Hematopoietic multipotent progenitor cell treated with erythropoietin and hydrocortisone succinate and interleukin-3 and kit ligand, for 17 days (in vitro differentiated cells): ENCODE measurements at regions not wholly inside any gene's neighbourhood (a gene's known extent, or its start where the extent isn't known, plus 50 kb on each side); places are given as distances from the start of the nearest gene placed in this dataset.

ENCODE experiments used
- DNase-seq: peaks from one replicate; pipeline ENCODE4 v3.0.0-alpha.2; 2015; ENCODE audit warnings: low spot score

- DNase-seq: no peak
Observed at GRCh38 chr2:38509947-38510326, 92.8 kb downstream of the HNRNPLL start.

DNA sequence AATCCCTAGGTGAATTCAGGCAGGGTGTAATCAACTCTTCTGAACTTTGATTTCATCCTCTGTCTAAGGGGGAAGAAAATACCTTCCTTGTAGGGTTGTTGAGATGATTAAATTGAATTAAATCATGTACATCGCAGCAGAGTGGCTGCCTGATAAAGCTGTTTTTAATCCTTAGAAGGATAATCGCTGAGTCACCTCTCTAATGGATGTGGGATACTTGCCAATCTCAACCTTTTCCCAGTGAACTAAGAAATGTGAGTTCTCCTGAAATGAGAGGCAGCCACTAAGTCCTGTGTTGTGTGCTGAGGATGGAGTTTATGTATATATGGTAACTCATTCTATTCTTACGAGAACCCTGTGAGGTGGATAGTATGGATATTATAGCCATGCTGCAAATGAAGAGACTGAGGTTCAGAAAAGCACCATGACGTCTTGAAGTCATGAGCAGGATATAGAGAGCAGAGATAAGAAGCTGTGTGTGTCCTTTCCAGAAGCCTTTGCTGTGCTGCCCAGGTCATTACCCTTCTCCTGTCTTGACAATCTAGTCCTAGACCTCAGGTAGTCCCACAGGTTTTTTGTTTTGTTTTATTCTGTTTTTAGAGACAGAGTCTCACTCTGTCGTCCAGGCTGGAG, 93.3 kb downstream of the HNRNPLL start:
- DNase-seq: peak; percentile 64

DNA sequence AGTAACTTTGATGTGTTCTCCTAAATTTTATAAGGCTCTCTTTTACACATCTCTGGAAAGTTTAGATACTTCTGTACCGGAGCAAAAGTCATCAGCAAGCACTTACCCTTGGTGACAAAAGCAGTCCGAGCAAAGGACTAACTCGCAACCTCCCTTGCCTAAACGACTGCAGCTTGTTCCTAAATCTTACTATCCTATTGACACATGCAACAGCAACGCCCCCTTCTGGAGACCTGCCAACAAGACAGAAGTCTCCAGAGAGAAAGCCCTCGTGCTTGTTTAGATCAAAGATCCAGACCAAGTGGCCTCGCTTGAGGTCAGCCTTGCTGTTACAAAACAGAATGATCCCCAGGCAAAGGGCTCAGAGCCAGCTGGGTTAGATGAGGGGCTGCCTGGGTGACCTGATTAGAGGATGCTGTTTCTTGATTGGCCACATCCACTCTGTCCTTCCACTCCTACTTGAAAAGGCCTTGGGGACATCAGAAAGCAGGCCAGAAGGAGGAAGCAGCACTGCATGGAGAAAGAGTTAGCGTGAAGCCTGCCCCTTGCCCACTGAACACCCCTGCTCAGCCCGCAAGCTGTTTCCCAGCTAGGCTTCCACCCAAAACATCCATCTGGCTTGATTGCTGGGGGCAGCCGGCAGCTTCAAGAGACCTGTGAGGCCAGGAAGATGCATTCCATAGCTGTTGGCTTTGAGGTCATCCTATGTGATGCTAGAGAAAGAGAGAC, 94.3 kb downstream of the HNRNPLL start:
- DNase-seq: peak; percentile 87

- DNase-seq: no peak
Observed at GRCh38 chr2:38507712-38508111, 95.0 kb downstream of the HNRNPLL start.

DNA sequence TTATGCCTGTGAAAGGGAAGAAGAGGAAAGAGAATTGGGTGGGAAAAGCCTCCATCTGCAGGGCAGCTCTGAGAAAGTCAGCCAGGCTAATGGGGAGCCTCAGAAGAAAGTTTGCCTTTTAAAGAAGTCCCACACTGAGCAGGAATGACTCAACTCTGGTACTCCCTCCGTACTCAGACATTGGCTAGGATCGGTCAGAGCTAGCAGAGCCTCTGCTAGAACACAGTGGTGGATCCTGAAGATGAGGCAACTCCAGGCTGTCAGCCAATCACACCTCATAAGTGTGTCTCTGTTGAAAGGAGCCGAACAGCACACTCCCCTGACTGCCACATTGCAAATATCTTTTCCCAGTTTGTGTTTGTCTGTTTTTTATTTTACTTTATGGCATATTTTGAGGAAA, 96.9 kb downstream of the HNRNPLL start:
- no peak for DNase-seq

GRCh38 chr2:38504169-38504568, 98.6 kb downstream of the HNRNPLL start:
- no peak for DNase-seq

- no peak for DNase-seq
Observed at GRCh38 chr2:38502107-38502506, 100.6 kb downstream of the HNRNPLL start.

GRCh38 chr2:38500283-38500634, 102.5 kb downstream of the HNRNPLL start:
- DNase-seq: no peak

DNA sequence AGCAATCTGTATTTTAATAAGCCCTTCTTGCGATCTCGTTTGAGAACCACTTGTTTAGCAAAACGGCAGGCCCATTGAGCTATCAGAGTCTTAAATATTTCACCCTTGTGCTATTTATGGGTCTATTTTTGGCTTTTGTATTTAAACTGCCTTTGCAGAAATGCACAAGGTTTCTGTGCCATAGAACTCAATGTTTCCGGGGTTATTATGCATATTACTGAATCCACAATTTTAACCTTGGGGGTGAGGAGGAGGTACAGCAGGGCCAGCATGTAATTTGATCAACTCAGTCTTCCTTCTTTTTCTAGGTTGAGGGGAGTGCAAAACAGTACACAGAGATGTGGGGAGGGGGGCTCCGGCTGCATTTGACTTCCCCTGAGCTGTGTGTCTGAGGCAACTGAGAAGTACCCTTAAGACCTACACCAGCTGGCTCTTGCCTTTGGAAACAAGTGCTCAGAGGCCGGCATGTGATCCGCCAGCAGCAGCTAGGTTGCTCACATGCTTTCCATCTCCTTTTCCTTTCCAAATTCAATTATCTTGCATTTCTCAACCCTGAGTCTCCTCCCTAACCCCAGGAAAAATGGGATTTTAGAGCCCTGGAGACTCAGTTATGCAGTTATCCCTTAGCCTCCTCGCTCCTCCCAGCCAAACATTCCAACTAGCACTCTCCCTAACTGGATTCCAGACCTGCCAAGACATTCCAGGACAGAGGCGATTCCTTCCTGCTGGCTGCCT, 103.0 kb downstream of the HNRNPLL start:
- no peak for DNase-seq

DNA sequence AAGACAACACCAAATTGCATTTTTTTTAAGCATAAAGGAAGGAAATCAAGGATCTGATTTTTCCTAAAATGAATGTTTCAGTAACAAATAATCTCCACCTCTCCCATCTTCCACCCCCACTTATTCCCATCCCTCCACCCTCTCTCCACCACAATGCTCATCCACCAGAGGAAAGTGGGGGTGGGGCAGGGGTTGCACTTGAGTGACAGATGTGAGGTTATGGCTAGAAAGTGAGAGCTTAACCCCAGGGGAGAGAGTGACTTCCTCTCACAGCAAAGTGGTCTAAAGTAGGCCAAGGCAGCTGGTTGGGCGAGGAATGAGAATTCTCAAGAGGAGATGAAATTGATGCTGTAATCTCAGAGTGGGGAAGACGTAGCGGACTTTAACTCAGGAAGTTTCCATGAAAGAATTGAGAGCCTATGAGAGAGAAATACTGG, 104.7 kb downstream of the HNRNPLL start:
- no peak for DNase-seq

GRCh38 chr2:38497670-38498037, 105.1 kb downstream of the HNRNPLL start:
- DNase-seq: no peak

GRCh38 chr2:38496927-38497669, 105.6 kb downstream of the HNRNPLL start:
- no peak for DNase-seq

- no peak for DNase-seq
Observed at GRCh38 chr2:38495880-38496279, 106.8 kb downstream of the HNRNPLL start.

- DNase-seq: no peak
Observed at GRCh38 chr2:38494394-38494793, 108.3 kb downstream of the HNRNPLL start.

DNA sequence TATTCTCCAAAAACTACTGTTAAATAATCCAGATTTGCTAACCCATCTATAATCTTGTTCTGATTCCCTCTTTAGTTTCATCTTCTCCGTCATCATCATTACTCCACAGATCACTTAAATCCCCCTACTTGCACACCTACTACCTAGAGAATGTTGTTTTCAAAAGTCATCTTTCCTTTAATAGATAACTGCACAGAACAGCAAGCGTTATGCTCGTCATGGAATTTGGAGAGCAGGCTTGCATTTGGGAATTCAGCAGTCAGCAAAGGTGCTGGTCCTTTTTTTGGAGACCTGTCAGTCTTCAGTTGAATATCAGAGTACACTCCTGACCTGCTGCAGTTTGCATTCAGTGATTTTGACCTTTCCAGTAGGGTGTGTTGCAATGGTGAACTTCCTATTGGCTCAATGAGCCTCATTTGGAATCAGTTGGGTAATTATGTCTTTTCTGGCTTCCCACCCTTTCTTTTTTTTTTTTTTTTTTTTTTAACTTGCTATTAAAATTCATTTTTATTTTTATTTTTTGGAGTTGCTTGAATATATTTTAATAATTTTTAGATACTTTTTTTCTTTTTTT, 110.6 kb downstream of the HNRNPLL start:
- no peak for DNase-seq

GRCh38 chr2:38491436-38491835, 111.3 kb downstream of the HNRNPLL start:
- no peak for DNase-seq

DNA sequence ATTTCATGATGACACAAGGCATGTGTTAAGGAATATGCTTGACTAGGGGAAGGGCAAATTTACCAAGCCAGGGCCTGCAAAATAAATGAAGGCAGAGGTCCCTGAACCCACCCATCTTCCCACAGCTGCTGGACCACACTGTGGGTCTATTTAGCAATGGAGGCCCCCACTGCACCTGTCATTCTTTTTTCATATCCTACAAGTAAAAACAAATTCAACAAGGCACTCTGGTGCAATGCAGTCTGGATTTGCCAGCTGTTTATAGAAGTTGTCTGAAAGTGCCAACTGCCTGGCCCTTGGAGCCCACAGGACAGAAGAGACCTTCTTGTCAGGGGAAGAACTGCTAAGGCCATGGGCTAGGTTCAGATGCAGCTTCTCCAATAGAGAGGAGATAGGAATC, 112.8 kb upstream of the ATL2 start:
- DNase-seq: no peak

DNA sequence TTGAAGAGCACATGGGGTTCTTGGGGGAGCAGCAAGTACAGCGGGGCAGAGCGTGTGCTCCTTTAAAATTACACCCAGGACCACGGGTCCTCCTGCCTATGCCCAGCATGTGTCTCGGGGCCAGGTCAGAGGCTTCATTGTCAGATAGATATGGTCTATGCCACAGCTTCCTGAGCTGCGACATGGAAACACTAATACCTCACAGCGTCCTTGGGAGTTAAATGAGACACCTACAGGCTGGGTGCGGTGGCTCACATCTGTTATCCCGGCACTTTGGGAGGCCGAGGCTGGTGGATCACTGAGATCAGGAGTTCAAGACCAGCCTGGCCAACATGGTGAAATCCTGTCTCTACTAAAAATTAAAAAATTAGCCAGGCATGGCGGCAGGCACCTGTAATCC, 110.8 kb upstream of the ATL2 start:
- no peak for DNase-seq

DNA sequence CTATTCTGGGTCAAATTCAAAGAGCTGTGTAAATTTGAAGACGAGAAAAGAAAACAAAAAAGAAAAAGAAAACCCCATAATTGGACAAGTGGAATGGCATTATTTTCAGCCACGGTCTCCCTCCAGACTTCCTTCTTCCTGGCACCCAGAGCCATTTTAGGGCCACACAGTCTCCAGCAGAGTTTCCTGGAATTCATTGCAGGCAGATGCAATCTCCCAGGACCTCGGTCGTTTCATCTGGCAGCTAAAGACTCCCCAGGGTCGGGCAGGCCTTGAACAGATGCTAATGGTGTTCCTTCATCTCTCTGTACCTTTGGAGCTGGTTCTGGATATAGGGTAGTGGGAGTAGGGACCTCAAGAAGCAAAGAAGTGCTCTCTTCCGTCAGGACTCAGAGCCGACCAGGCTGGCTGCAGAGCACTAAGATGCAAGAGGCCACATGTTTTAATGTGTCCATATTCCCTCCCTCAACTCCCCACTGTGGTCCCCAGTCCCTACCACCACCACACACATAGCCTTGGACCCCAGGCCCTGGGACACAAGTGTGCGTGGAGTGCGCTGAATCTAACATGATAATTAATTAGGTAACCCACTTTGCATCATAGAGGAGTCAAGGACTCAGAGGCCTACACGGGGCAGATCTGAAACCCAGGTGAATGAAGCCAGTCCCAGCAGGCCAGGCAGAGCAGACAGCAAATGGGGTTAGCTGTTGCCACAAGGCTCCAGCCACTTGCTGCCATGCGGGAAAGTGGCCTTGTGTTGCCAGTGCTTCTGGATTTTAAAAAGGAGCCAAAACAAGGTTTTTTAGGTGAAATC, 109.3 kb upstream of the ATL2 start:
- DNase-seq: no peak

DNA sequence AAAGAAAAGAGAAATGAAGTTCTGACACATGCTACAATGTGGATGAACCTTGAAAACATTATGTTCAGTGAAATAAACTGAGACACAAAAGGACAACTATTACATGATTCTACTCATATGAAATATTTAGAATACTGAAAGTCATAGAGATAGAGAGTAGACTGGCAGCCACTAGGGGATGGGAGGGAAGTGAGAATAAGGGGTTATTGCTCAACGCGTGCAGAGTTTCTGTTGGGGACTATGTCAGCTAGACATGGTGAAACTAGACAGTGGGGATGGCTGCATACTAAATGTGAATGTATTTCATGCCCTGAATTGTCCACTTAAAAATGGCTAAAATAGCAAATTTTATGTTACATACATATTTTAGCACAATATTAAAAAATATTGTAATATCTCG, 108.7 kb upstream of the ATL2 start:
- DNase-seq: no peak

- no peak for DNase-seq
Observed at GRCh38 chr2:38484957-38485356, 107.9 kb upstream of the ATL2 start.
